Nephron (organoid): ENCODE measurements at regions not wholly inside any gene's neighbourhood (a gene's known extent, or its start where the extent isn't known, plus 50 kb on each side); places are given as distances from the start of the nearest gene placed in this dataset.

ENCODE experiments used
- H3K27ac Mint-ChIP-seq, 3 experiments: 2 replicates each; pipeline ENCODE4 v1.8.0; 2020; ENCODE audit warnings: mixed read lengths in 3 of 3, mild to moderate bottlenecking in 2 of 3, moderate library complexity in 1 of 3
- H3K27me3 Mint-ChIP-seq: 2 replicates; pipeline ENCODE4 v1.8.0; 2021; ENCODE audit warnings: low read depth, mild to moderate bottlenecking, moderate library complexity, mixed read lengths
- H3K36me3 Mint-ChIP-seq: 2 replicates; pipeline ENCODE4 v1.8.0; 2020; ENCODE audit warnings: low read depth, mixed read lengths
- H3K4me1 Mint-ChIP-seq: 2 replicates; pipeline ENCODE4 v1.8.0; 2020; ENCODE audit warnings: mixed read lengths
- H3K4me3 Mint-ChIP-seq, 3 experiments: 2 replicates each; pipeline ENCODE4 v1.8.0; 2020; ENCODE audit warnings: mild to moderate bottlenecking in 3 of 3, mixed read lengths in 3 of 3, moderate library complexity in 2 of 3
- H3K9me3 Mint-ChIP-seq: 2 replicates; pipeline ENCODE4 v1.8.0; 2020; ENCODE audit warnings: mixed read lengths
- CTCF ChIP-seq, 3 experiments: fragments of 200-600 bp; sonication (generic); IDR thresholded peaks; one replicate each; pipeline ENCODE4 v1.5.0; 2021; ENCODE audit warnings: antibody characterized with exemption in 3 of 3; ENCODE audit not compliant: unreplicated experiment in 3 of 3

GRCh38 chr2:217562871-217563480, 439.8 kb downstream of the TNS1 start:
- Mint-ChIP-seq H3K27me3 (no peaks in the 10 kb centered on the region), H3K4me1 (peaks cover 37% of the 10 kb centered on the region), H3K27ac (peak overlapping the region; percentile 62 to 91 (median 80)), H3K9me3 (peaks cover 27% of the 10 kb centered on the region), H3K36me3 (peaks cover 18% of the 10 kb centered on the region), H3K4me3 (no peak overlapping the region)
- TF ChIP-seq CTCF (IDR thresholded peaks at IDR 0.05; ENCODE audit: unreplicated experiment in 3 of 3): no peak

GRCh38 chr2:217559084-217559483, 443.7 kb downstream of the TNS1 start:
- Mint-ChIP-seq H3K9me3 (peaks cover 24% of the 10 kb centered on the region), H3K27me3 (no peaks in the 10 kb centered on the region), H3K4me1 (peaks cover 66% of the 10 kb centered on the region), H3K36me3 (peaks cover 18% of the 10 kb centered on the region), H3K4me3 (no peak overlapping the region), H3K27ac (peak overlapping the region in 2 of 3 experiments; percentile 93 to 96)
- TF ChIP-seq CTCF (IDR thresholded peaks at IDR 0.05; ENCODE audit: unreplicated experiment in 3 of 3): no peak

- H3K4me3 Mint-ChIP-seq: peak overlapping the region; percentile 6 to 36 (median 8)
- no peak for TF ChIP-seq CTCF (IDR thresholded peaks at IDR 0.05; ENCODE audit: unreplicated experiment in 3 of 3)
- H3K9me3 Mint-ChIP-seq: peaks cover 3% of the 10 kb centered on the region
These were observed 447.5 kb downstream of the TNS1 start for GRCh38 chr2:217555081-217555876.

GRCh38 chr2:217553679-217554078, 449.1 kb downstream of the TNS1 start:
- H3K27ac Mint-ChIP-seq: peak overlapping the region; percentile 87 to 96 (median 93)
- H3K4me1 Mint-ChIP-seq: peaks cover 81% of the 10 kb centered on the region
- no peaks in the 10 kb centered on the region for H3K9me3 Mint-ChIP-seq
- no peaks in the 10 kb centered on the region for H3K27me3 Mint-ChIP-seq
- H3K36me3 Mint-ChIP-seq: no peaks in the 10 kb centered on the region
- no peak for TF ChIP-seq CTCF (IDR thresholded peaks at IDR 0.05; ENCODE audit: unreplicated experiment in 3 of 3)
- peak overlapping the region in 1 of 3 experiments; percentile 19 for H3K4me3 Mint-ChIP-seq

More at GRCh38 chr2:217555081-217555876, 447.5 kb downstream of the TNS1 start:
- Mint-ChIP-seq H3K27ac (peak overlapping the region; percentile 87 to 96 (median 93)), H3K27me3 (no peaks in the 10 kb centered on the region), H3K36me3 (peaks cover 4% of the 10 kb centered on the region), H3K4me1 (peaks cover 78% of the 10 kb centered on the region)

- Mint-ChIP-seq H3K36me3 (no peaks in the 10 kb centered on the region), H3K27ac (peak overlapping the region; percentile 87 to 96 (median 93)), H3K4me3 (no peak overlapping the region), H3K9me3 (no peaks in the 10 kb centered on the region), H3K27me3 (no peaks in the 10 kb centered on the region), H3K4me1 (peaks cover 77% of the 10 kb centered on the region)
- TF ChIP-seq CTCF (IDR thresholded peaks at IDR 0.05; ENCODE audit: unreplicated experiment in 3 of 3): no peak
These were observed 449.6 kb downstream of the TNS1 start for GRCh38 chr2:217553202-217553601.
